ENCODE measurements at regions not wholly inside any gene's neighbourhood (a gene's known extent, or its start where the extent isn't known, plus 50 kb on each side); places are given as distances from the start of the nearest gene placed in this dataset.
A peak's percentile ranks its signal among the peaks of the same experiment; 100 is the strongest.

GRCh38 chr9:27726244-27727081, 153.2 kb upstream of the C9orf72 start (continued):
- TF ChIP-seq REST (IDR thresholded peaks at IDR 0.05; ENCODE audit: low read depth, low read length): no peak
- TF ChIP-seq PML (IDR thresholded peaks at IDR 0.05; ENCODE audit: low read length): no peak
- TF ChIP-seq CTCF (IDR thresholded peaks at IDR 0.05 in 2 of 3, conservative IDR thresholded peaks at IDR 0.05 in 1 of 3; ENCODE audit: control insufficient read depth in 2 of 3, extremely low read depth in 1 of 3, insufficient read depth in 1 of 3, low read depth in 3 of 3, low read length in 3 of 3): peak; percentile 78 to 89 (median 81); a peak in 5 of 6 replicates
- no peak for TF ChIP-seq ZNF384 (IDR thresholded peaks at IDR 0.05; ENCODE audit: borderline replicate concordance, low read depth, low read length)
- no peak for TF ChIP-seq NFYA (IDR thresholded peaks at IDR 0.05; ENCODE audit: borderline replicate concordance, low read depth, low read length)
- no peak for TF ChIP-seq E2F8 (IDR thresholded peaks at IDR 0.05; ENCODE audit: low read depth, partially characterized antibody)
- no peak for TF ChIP-seq SMAD1 (IDR thresholded peaks at IDR 0.05; ENCODE audit: low read depth, partially characterized antibody)
- TF ChIP-seq POU2F2 (IDR thresholded peaks at IDR 0.05; ENCODE audit: borderline replicate concordance, low read depth, low read length): no peak
- no peak for TF ChIP-seq CHD4 (IDR thresholded peaks at IDR 0.05)
- TF ChIP-seq ZBTB40 (IDR thresholded peaks at IDR 0.05; ENCODE audit: borderline replicate concordance): no peak
- TF ChIP-seq ZSCAN29 (IDR thresholded peaks at IDR 0.05): no peak
- peak; percentile 87; the same call in 1 of the 2 replicates for TF ChIP-seq SMC3 (IDR thresholded peaks at IDR 0.05; ENCODE audit: borderline replicate concordance, low read length)
- TF ChIP-seq CREM (IDR thresholded peaks at IDR 0.05; ENCODE audit: low read depth): no peak
- TF ChIP-seq RBBP5 (conservative IDR thresholded peaks at IDR 0.05): no peak
- TF ChIP-seq PAX5 (IDR thresholded peaks at IDR 0.05; ENCODE audit: borderline replicate concordance, low read depth, low read length): no peak
